PC-9 (cell line): ENCODE measurements at regions not wholly inside any gene's neighbourhood (a gene's known extent, or its start where the extent isn't known, plus 50 kb on each side); places are given as distances from the start of the nearest gene placed in this dataset.

Experiments
- EZH2 ChIP-seq: fragments of 200-600 bp; sonication (generic); IDR thresholded peaks from 2 replicates; pipeline ENCODE4 v1.8.0; 2017; ENCODE audit warnings: antibody characterized with exemption, low read depth
- TF ChIP-seq, protein P1 (sequence below): fragments of 200-600 bp; sonication (generic); conservative IDR thresholded peaks from 2 replicates; pipeline ENCODE4 v1.6.1; 2017; ENCODE audit warnings: mixed run types, antibody characterized with exemption, mild to moderate bottlenecking, moderate library complexity

- TF ChIP-seq, protein P1, sequence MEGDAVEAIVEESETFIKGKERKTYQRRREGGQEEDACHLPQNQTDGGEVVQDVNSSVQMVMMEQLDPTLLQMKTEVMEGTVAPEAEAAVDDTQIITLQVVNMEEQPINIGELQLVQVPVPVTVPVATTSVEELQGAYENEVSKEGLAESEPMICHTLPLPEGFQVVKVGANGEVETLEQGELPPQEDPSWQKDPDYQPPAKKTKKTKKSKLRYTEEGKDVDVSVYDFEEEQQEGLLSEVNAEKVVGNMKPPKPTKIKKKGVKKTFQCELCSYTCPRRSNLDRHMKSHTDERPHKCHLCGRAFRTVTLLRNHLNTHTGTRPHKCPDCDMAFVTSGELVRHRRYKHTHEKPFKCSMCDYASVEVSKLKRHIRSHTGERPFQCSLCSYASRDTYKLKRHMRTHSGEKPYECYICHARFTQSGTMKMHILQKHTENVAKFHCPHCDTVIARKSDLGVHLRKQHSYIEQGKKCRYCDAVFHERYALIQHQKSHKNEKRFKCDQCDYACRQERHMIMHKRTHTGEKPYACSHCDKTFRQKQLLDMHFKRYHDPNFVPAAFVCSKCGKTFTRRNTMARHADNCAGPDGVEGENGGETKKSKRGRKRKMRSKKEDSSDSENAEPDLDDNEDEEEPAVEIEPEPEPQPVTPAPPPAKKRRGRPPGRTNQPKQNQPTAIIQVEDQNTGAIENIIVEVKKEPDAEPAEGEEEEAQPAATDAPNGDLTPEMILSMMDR, result no peak
- TF ChIP-seq EZH2, result no peak
Measured at GRCh38 chr3:64783200-64783599, 95.4 kb upstream of the ADAMTS9 start.
